AG10803 (cell line): ENCODE measurements at regions not wholly inside any gene's neighbourhood (a gene's known extent, or its start where the extent isn't known, plus 50 kb on each side); places are given as distances from the start of the nearest gene placed in this dataset.

Experiments used
- DNase-seq: peaks from one replicate; pipeline ENCODE4 v3.0.0; 2010; ENCODE audit warnings: low read depth
- H3K4me3 ChIP-seq: 2 replicates; pipeline ENCODE4 v1.5.1; 2011; ENCODE audit warnings: mild to moderate bottlenecking, low read length, control low read depth
- TF ChIP-seq, protein P1 (sequence below): conservative IDR thresholded peaks from 2 replicates; pipeline ENCODE4 v1.5.1; 2011; ENCODE audit warnings: mild to moderate bottlenecking, low read length, control low read depth, inconsistent platforms

DNA sequence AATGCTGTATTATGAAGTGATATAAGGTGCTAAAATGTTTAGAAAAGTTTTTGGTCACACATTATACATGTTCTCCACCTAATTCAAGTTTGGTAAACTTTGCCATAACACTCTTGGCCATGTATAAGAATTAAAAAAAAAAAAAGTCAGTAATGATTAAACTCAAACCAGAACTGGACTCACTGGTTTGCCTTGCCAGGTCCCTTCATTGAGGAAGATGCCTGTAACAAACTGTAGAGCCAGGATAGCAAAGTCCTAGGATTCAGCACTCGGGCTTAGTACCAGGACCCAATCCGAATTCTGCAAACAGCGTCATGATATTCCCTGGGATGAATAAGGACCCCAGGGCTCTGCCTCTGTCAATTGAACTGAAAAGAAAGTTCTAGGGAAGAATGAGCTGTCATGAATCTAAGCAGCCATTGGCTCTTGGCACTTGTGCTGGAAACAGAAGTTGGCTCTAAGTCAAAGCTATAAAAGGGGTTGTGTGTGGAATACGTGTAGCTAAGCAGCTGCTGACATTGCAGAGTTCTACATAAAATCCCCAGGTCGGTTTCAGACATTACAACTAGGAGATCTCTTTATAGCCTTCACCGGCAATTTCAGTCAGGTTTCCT, 216.9 kb downstream of the C7orf25 start:
- TF ChIP-seq, protein P1, sequence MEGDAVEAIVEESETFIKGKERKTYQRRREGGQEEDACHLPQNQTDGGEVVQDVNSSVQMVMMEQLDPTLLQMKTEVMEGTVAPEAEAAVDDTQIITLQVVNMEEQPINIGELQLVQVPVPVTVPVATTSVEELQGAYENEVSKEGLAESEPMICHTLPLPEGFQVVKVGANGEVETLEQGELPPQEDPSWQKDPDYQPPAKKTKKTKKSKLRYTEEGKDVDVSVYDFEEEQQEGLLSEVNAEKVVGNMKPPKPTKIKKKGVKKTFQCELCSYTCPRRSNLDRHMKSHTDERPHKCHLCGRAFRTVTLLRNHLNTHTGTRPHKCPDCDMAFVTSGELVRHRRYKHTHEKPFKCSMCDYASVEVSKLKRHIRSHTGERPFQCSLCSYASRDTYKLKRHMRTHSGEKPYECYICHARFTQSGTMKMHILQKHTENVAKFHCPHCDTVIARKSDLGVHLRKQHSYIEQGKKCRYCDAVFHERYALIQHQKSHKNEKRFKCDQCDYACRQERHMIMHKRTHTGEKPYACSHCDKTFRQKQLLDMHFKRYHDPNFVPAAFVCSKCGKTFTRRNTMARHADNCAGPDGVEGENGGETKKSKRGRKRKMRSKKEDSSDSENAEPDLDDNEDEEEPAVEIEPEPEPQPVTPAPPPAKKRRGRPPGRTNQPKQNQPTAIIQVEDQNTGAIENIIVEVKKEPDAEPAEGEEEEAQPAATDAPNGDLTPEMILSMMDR = no peak
- H3K4me3 ChIP-seq = no peak overlapping the region
- DNase-seq = no peak

DNA sequence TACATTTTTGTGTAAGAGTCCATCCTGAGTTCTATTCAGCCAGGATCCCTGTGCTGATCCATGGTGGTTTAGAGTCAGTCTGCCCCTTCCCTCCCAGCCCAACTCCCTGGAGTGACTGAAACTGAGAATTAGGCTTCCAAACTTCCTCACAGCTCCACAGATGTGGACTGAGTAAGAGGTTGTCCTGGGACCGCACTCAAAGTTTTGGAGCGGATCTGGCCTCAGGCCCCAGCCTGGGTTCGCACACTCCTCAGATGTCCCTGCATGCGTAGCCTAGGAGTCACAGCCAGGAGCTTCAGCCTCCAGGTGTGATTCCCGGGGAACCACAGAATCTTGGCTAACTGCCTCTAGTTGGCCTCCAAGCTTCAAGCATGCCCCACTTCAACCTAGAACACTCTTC, 218.1 kb downstream of the C7orf25 start:
- no peak overlapping the region for H3K4me3 ChIP-seq
- no peak for DNase-seq
- TF ChIP-seq, protein P1 = no peak

DNA sequence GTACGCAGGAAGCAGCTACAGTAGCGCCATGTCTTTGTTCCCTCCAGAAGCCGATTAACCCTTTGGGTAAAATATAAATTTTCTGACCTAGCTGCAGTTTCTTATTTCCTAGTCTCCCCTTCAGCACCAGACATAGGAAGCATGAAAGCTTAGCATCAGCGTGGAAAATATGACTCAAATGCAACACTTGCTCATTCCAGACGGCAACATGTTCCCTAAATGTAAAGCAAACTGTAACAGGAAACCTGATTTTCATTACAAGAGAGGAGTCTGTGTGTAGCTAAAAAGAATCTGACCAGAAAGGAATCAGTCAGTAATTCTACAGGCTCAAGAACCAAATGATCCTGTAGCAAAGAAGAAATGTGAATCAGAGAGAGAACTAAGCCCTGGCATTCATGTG, 219.2 kb downstream of the C7orf25 start:
- TF ChIP-seq, protein P1 = no peak
- peak; percentile 35 for DNase-seq
- no peak overlapping the region for H3K4me3 ChIP-seq

DNA sequence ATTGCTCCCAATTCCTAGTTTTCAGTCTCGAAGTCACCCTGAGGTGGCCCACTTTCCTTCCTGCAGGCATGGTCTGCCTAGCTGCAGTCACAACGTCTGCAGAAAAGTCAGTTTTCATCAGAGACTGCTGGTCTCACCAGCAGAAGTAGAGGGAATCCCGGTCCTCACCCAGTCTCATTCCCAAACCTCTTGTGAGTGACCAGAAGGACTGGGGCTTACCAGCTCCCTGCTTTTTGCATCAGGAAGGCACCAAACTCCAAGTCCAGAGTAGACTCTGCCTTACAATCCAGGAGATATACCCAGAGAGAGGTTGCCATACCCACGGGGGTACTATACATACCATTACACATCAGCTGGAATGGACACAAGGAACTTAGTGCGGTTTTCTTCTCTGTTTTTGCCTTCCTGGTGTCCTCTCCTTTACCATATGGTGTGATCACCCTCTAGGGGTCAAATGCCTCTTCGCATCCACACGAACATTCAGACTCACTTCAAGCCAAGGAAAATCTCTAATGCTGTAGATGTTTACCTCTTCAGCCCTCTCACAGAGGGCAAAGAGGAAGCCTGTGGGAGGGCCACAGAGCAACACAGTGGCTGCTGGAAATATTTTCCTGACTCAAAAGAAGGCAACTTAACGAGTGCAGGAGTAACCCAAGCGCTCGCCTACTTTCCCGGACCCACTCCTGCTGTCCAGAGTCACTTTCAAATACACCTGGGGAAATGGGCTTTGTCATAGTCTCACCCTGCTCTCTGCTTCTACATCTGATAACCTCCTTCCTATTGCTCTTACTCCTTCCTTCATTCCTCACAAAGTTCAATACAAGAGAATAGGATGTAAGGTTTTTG, 220.9 kb downstream of the C7orf25 start:
- DNase-seq = peak; percentile 71
- TF ChIP-seq, protein P1 = peak; percentile 78
- H3K4me3 ChIP-seq = no peak overlapping the region

DNA sequence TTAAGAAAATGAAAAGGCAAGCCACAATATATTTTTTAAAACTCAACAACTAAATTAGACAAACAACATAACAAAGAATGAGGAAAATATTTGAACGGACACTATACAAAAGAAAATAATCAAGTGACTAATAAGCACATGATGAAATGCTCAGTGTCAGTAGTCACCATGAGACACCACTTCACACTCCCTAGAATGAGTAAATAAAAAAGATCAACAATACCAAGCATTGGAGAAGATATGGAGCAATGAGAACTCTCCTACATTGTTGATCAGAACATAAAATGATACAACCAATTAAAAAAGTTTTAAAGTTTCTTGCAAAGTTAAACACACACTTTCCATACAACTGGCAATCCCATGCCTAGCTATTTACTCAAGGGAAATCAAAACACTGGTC, 222.2 kb downstream of the C7orf25 start:
- TF ChIP-seq, protein P1 = no peak

DNA sequence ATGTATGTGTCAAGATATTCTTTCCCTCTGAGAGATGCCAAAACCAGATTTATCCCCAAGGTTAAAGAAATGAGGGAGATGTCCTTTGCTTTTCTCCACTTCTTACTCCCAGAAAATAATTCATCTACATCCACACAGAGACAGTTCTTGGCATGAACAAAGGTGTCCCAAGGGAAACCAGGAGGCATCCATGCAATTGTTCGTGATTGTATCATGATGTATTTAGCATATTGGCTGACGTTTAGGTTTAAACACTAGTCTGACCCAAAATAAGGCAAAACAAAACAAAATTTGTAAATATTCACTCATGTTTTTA, 223.9 kb downstream of the C7orf25 start:
- H3K4me3 ChIP-seq = no peak overlapping the region
- DNase-seq = no peak
- TF ChIP-seq, protein P1 = no peak

More for the DNA sequence above, 222.2 kb downstream of the C7orf25 start:
- no peak overlapping the region for H3K4me3 ChIP-seq
- no peak for DNase-seq
